Middle frontal gyrus (tissue), 1 donor: ENCODE measurements at regions not wholly inside any gene's neighbourhood (a gene's known extent, or its start where the extent isn't known, plus 50 kb on each side); places are given as distances from the start of the nearest gene placed in this dataset.
"Not testable (repeated sequence)": the region's sequence is repeated elsewhere in the genome, so short reads cannot be mapped to it uniquely, and the experiment has no call there.

Source experiments
- DNase-seq: peaks from one replicate; pipeline ENCODE4 v3.0.0-alpha.2; 2015; ENCODE audit warnings: low spot score; ENCODE audit errors: extremely low spot score

GRCh38 chr4:186813377-186814068, 89.9 kb upstream of the FAT1 start:
- no peak for DNase-seq

GRCh38 chr4:186814535-186815070, 90.9 kb upstream of the FAT1 start:
- no peak for DNase-seq

GRCh38 chr4:186819342-186820086, 95.9 kb upstream of the FAT1 start:
- no peak for DNase-seq

GRCh38 chr4:186820391-186820891, 96.8 kb upstream of the FAT1 start:
- no peak for DNase-seq

GRCh38 chr4:186823989-186824388, 100.3 kb upstream of the FAT1 start:
- no peak for DNase-seq

GRCh38 chr4:186825069-186825468, 101.4 kb upstream of the FAT1 start:
- no peak for DNase-seq

- DNase-seq = no peak
Observed at GRCh38 chr4:186826006-186826405, 102.3 kb upstream of the FAT1 start.

- DNase-seq = no peak
Observed at GRCh38 chr4:186826846-186827533, 103.3 kb upstream of the FAT1 start.

- DNase-seq = no peak
Observed at GRCh38 chr4:186827534-186827897, 103.9 kb upstream of the FAT1 start.

- no peak for DNase-seq
Observed at GRCh38 chr4:186829097-186829496, 105.4 kb upstream of the FAT1 start.

GRCh38 chr4:186829740-186830449, 106.2 kb upstream of the FAT1 start:
- DNase-seq = no peak

GRCh38 chr4:186831574-186831973, 107.9 kb upstream of the FAT1 start:
- no peak for DNase-seq

GRCh38 chr4:186832906-186833305, 109.2 kb upstream of the FAT1 start:
- DNase-seq = no peak

- not testable (repeated sequence) for DNase-seq
Observed at GRCh38 chr4:186837463-186837862, 113.8 kb upstream of the FAT1 start.

GRCh38 chr4:186838295-186838694, 114.6 kb upstream of the FAT1 start:
- DNase-seq = no peak

- DNase-seq = no peak
Observed at GRCh38 chr4:186839122-186840037, 115.7 kb upstream of the FAT1 start.

- DNase-seq = no peak
Observed at GRCh38 chr4:186840222-186840701, 116.6 kb upstream of the FAT1 start.

GRCh38 chr4:186840771-186841301, 117.2 kb upstream of the FAT1 start:
- DNase-seq = no peak

GRCh38 chr4:186844059-186844681, 120.5 kb upstream of the FAT1 start:
- no peak for DNase-seq
